Activated CD8-positive, alpha-beta T cell treated with anti-CD3 and anti-CD28 coated beads, Interleukin-2, amount 10 ng/mL, durations not matched to agents 7 days and 5 days (primary cell): ENCODE measurements at regions not wholly inside any gene's neighbourhood (a gene's known extent, or its start where the extent isn't known, plus 50 kb on each side); places are given as distances from the start of the nearest gene placed in this dataset.
"Not testable (repeated sequence)": the region's sequence is repeated elsewhere in the genome, so short reads cannot be mapped to it uniquely, and the experiment has no call there.

Source experiments
- ATAC-seq: fragments of 150-1000 bp; cut with Tn5 transposase; one replicate; pipeline ENCODE4 v1.10.0; 2021; ENCODE audit warnings: moderate library complexity
- CTCF ChIA-PET: fragments of 350-600 bp; sonication (Branson Sonifier 250); formaldehyde crosslinking; loops from one replicate; lab custom pipeline; 2021; ENCODE audit warnings: antibody characterized with exemption; lab: Charles Lee
- POLR2A ChIA-PET: fragments of 350-600 bp; sonication (Branson Sonifier 250); formaldehyde crosslinking; loops from one replicate; lab custom pipeline; 2021; ENCODE audit warnings: antibody characterized with exemption; lab: Charles Lee
- DNase-seq: peaks from one replicate; pipeline ENCODE4 v3.0.0-alpha.2; 2020
- H3K27ac Mint-ChIP-seq: one replicate; pipeline ENCODE4 v1.8.0; 2021; ENCODE audit warnings: mild to moderate bottlenecking, mixed read lengths
- H3K27me3 Mint-ChIP-seq: one replicate; pipeline ENCODE4 v1.8.0; 2021; ENCODE audit warnings: low read depth, mixed read lengths
- H3K36me3 Mint-ChIP-seq: one replicate; pipeline ENCODE4 v1.8.0; 2021; ENCODE audit warnings: low read depth, mixed read lengths
- H3K4me1 Mint-ChIP-seq: one replicate; pipeline ENCODE4 v1.8.0; 2021; ENCODE audit warnings: low read depth, mixed read lengths
- H3K4me3 Mint-ChIP-seq: one replicate; pipeline ENCODE4 v1.8.0; 2021; ENCODE audit warnings: mild to moderate bottlenecking, mixed read lengths
- H3K9me3 Mint-ChIP-seq: one replicate; pipeline ENCODE4 v1.8.0; 2022; ENCODE audit warnings: mixed read lengths; ENCODE audit not compliant: insufficient read depth

DNA sequence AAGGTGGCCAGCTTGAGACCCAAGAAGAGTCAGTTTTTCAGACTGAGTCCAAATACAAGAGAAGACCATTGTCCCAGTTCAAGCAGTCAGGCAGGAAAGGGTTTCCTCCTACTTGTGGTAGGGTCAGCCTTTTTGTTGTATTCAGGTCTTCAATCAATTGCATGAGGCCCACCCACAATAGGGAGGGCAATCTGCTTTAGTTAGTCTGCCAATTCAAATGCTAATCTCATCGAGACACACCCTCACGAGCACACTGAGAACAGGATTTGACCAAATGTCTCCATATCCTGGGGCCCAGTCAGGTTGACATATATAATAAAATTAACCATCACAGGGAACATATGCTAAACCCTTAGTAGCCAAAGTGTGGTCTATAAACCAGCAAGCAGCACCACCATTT lies 75.3 kb upstream of the FRMPD3 start:
- no peaks in the 10 kb centered on the region for H3K36me3 Mint-ChIP-seq
- H3K4me1 Mint-ChIP-seq, result no peaks in the 10 kb centered on the region
- CTCF ChIA-PET, result no interaction called here
- H3K27me3 Mint-ChIP-seq, result no peaks in the 10 kb centered on the region
- no peaks in the 10 kb centered on the region for H3K9me3 Mint-ChIP-seq
- no peak overlapping the region for H3K27ac Mint-ChIP-seq
- H3K4me3 Mint-ChIP-seq, result no peak overlapping the region
- DNase-seq, result no peak
- ATAC-seq, result no peak
- POLR2A ChIA-PET, result no interaction called here

DNA sequence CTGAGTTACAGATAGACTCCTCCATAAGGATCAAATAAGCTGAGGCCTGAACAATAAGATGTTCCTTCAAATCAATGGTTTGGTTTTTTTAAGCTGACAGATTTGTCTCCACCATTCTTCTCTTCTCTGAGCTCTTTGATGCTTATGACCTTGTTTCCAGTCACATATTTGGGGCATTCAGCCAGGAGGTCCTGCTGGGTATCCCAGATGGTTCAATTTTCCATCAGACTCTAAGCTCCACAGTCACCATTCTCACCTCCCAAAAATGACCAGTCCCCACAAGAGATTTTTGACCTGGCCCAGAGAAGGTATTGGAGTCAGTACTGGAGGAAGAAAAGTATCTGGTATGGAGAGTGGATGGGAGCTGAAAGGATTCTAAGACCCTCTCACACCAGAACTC lies 74.6 kb upstream of the FRMPD3 start:
- no peak overlapping the region for H3K4me3 Mint-ChIP-seq
- CTCF ChIA-PET, result no interaction called here
- H3K9me3 Mint-ChIP-seq, result no peaks in the 10 kb centered on the region
- POLR2A ChIA-PET, result no interaction called here
- no peak overlapping the region for H3K27ac Mint-ChIP-seq
- ATAC-seq (no peak), DNase-seq (no peak)
- no peaks in the 10 kb centered on the region for H3K27me3 Mint-ChIP-seq
- H3K4me1 Mint-ChIP-seq, result no peaks in the 10 kb centered on the region
- no peaks in the 10 kb centered on the region for H3K36me3 Mint-ChIP-seq

DNA sequence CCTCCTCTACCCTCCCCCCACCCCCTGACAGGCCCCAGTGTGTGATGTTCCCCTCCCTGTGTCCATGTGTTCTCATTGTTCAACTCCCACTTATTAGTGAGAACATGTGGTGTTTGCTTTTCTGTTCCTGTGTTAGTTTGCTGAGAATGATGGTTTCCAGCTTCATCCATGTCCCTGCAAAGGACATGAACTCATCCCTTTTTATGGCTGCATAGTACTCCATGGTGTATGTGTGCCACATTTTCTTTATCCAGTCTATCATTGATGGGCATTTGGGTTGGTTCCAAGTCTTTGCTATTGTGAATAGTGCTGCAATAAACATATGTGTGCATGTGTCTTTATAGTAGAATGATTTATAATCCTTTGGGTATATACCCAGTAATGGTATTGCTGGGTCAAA lies 73.3 kb upstream of the FRMPD3 start:
- H3K9me3 Mint-ChIP-seq, H3K4me1 Mint-ChIP-seq, H3K36me3 Mint-ChIP-seq, POLR2A ChIA-PET, ATAC-seq, H3K27me3 Mint-ChIP-seq, H3K4me3 Mint-ChIP-seq, H3K27ac Mint-ChIP-seq, CTCF ChIA-PET, DNase-seq: not testable (repeated sequence)

DNA sequence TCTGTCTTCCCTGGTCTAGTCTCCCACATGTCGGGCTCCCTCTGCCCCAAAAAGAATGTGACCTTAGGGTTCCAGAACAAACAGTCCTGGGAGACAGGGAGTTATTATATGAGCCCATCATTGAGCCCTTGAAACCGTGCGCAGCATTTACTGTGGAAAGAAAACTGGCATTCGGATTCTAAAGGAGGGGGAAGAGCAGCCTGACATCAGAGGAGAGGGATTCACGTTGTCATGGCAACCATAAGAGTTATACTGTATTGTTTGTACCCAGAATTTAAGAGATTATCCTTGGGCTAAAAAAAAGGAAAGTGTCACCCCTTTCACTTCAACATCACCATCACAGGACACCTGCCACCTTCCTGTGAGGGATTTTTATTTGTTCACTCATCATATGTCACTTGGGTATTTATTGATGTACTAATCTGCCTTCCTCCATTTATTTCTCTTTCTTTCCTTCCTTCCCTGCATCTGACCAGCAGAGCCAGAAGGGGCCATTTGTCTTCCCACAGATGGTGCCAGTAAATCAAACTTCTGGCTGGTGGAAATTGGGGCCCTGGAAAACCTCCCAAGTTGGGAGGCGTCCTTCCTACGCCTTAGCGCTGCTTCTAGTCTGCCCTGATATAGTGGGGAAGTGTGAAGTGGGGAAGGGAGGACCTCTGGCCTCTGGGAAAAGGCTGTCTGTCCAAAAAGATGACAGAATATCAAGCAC lies 64.9 kb upstream of the FRMPD3 start:
- Mint-ChIP-seq H3K27ac (no peak overlapping the region), H3K27me3 (peaks cover 12% of the 10 kb centered on the region), H3K4me3 (no peak overlapping the region), H3K4me1 (peaks cover 6% of the 10 kb centered on the region), H3K36me3 (no peaks in the 10 kb centered on the region), H3K9me3 (no peaks in the 10 kb centered on the region)
- POLR2A ChIA-PET, result no interaction called here
- DNase-seq (no peak), ATAC-seq (no peak)
- CTCF ChIA-PET, result no interaction called here

DNA sequence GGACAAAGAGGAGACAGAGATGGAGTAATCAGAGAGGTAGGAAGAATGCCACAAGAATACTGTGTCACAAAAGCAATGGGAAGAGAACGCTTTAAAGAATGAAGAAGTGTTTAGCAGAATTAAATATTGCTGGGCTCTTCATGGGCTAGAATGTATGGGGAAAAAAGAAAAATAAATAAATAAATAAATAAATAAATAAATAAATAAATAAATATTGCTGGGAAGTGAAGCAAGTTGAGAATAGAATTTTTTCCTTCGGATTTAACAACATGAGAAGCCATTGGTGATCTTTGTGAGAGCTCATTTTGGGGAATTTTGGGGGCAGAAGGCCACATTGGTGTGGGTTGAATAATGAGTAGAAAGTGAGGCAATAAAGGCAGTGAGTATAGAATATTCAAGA lies 59.7 kb upstream of the FRMPD3 start:
- H3K9me3 Mint-ChIP-seq, result no peaks in the 10 kb centered on the region
- DNase-seq (no peak), ATAC-seq (no peak)
- peaks cover 5% of the 10 kb centered on the region for H3K27me3 Mint-ChIP-seq
- H3K4me3 Mint-ChIP-seq, result no peak overlapping the region
- ChIA-PET POLR2A (no interaction called here), CTCF (no interaction called here)
- H3K27ac Mint-ChIP-seq, result no peak overlapping the region
- no peaks in the 10 kb centered on the region for H3K36me3 Mint-ChIP-seq
- no peaks in the 10 kb centered on the region for H3K4me1 Mint-ChIP-seq

DNA sequence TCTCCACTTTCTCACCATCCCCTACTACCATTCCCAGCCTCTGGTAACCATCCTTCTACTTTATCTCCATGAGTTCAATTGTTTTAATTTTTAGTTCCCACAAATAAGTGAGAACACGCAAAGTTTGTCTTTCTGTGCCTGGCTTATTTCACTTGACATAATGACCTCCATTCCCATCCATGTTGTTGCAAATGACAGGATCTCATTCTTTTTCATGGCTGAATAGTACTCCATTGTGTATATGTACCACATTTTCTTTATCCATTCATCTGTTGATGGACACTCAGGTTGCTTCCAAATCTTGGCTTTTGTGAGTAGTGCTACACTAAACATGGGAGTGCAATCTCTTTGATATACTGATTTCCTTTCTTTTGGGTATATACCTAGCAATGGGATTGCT lies 55.8 kb upstream of the FRMPD3 start:
- DNase-seq, H3K9me3 Mint-ChIP-seq, ATAC-seq, POLR2A ChIA-PET, H3K27ac Mint-ChIP-seq, H3K4me3 Mint-ChIP-seq, H3K36me3 Mint-ChIP-seq, H3K4me1 Mint-ChIP-seq, H3K27me3 Mint-ChIP-seq, CTCF ChIA-PET: not testable (repeated sequence)

DNA sequence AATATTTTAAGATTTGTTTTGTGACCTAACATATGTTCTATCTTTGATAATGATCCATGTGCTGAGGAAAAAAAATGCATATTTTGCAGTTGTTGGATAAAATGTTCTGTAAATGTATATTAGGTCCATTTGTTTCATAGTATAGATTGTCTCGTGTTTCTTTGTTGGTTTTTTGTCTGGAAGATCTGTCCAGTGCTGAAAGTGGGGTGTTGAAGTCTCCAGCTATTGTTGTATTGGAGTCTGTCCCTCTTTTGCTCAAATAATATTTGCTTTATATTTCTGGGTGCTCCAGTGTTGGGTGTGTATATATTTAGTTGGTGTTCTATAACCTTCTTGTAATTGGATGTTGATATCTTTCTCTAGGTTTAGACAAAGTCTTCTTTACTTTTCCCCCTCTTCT lies 53.2 kb upstream of the FRMPD3 start:
- POLR2A ChIA-PET, result no interaction called here
- no peak overlapping the region for H3K4me3 Mint-ChIP-seq
- no peak overlapping the region for H3K27ac Mint-ChIP-seq
- DNase-seq (no peak), ATAC-seq (no peak)
- CTCF ChIA-PET, result no interaction called here
- H3K36me3 Mint-ChIP-seq, result no peaks in the 10 kb centered on the region
- peaks cover 2% of the 10 kb centered on the region for H3K27me3 Mint-ChIP-seq
- H3K9me3 Mint-ChIP-seq, result no peaks in the 10 kb centered on the region
- no peaks in the 10 kb centered on the region for H3K4me1 Mint-ChIP-seq

DNA sequence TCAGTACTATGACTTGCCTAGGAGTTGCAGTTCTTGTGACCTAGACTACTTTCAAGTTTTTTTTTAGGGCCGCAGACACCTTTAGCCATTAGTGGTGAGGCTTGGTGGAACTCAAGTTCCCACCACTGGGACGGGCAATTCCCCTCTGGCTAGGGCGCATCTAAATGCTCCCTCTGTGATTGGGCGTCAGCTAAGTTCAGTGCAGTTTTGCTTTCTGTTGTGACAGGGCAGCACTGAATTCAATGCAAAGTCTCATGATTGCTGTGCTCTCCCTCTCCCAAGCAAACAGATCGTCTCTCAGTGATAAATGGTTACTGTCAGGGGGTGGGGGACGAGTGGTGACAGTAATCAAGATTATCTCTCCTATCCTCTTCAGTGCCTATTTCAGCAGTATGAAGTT lies 52.7 kb upstream of the FRMPD3 start:
- ChIA-PET CTCF (no interaction called here), POLR2A (no interaction called here)
- H3K4me3 Mint-ChIP-seq, result no peak overlapping the region
- H3K36me3 Mint-ChIP-seq, result no peaks in the 10 kb centered on the region
- H3K4me1 Mint-ChIP-seq, result no peaks in the 10 kb centered on the region
- ATAC-seq (no peak), DNase-seq (no peak)
- no peaks in the 10 kb centered on the region for H3K9me3 Mint-ChIP-seq
- H3K27ac Mint-ChIP-seq, result no peak overlapping the region
- peaks cover 2% of the 10 kb centered on the region for H3K27me3 Mint-ChIP-seq

DNA sequence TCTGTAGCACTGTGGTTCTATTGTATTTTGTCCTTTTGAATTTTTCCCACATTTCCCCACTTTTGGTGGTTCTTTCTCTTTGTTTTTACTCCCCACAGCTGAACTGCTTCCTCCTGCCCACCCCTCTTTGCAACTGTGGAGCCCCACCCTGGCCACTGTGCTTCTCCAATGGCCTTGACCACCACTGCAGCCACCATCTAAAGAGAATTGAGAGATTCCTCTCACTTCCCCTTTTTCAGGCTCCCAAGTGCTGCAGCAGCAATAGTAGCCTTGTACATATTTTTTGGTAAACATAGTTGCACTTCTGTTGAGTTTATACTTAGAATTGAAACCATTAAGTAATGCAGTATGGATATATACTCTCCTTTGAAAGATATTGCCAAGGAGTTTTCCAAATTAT lies 51.3 kb upstream of the FRMPD3 start:
- Mint-ChIP-seq H3K27me3 (peaks cover 2% of the 10 kb centered on the region), H3K4me1 (no peaks in the 10 kb centered on the region), H3K4me3 (no peak overlapping the region), H3K9me3 (no peaks in the 10 kb centered on the region), H3K36me3 (no peaks in the 10 kb centered on the region), H3K27ac (no peak overlapping the region)
- POLR2A ChIA-PET, result no interaction called here
- CTCF ChIA-PET, result no interaction called here
- DNase-seq, result no peak
- no peak for ATAC-seq
